ENCODE measurements at regions not wholly inside any gene's neighbourhood (a gene's known extent, or its start where the extent isn't known, plus 50 kb on each side); places are given as distances from the start of the nearest gene placed in this dataset.
"Not testable (repeated sequence)": the region's sequence is repeated elsewhere in the genome, so short reads cannot be mapped to it uniquely, and the experiment has no call there.

- Histone ChIP-seq H4K20me1 (ENCODE audit: insufficient read depth) (no peaks in the 10 kb centered on the region), H3K79me2 (ENCODE audit: low read depth) (no peaks in the 10 kb centered on the region), H3K27ac (no peak overlapping the region), H3K4me1 (replicated peaks; ENCODE audit: insufficient read depth) (no peaks in the 10 kb centered on the region), H3K36me3 (ENCODE audit: low read depth) (no peaks in the 10 kb centered on the region), H3K9me3 (ENCODE audit: insufficient read depth, low read depth) (no peaks in the 10 kb centered on the region), H3K4me3 (no peak overlapping the region), H2AFZ (no peak overlapping the region), H3F3A (ENCODE audit: insufficient read depth, low read depth) (no peaks in the 10 kb centered on the region), H3K27me3 (ENCODE audit: insufficient read depth, low read depth) (no peaks in the 10 kb centered on the region), H3K4me2 (no peak overlapping the region), H3K9me2 (ENCODE audit: insufficient read depth) (no peaks in the 10 kb centered on the region)
- POLR2A ChIA-PET (ENCODE audit: unreplicated experiment): no interaction called here
- BruUV-seq (replicated peaks): no TSS peak
- CTCF ChIA-PET: no interaction called here
- intact Hi-C loops (cut with micrococcal nuclease; ENCODE audit: unreplicated experiment): no loop called here
- no peak for TF ChIP-seq CTCF (conservative IDR thresholded peaks at IDR 0.05)
- no peak for TF ChIP-seq EZH2 (IDR thresholded peaks at IDR 0.05; ENCODE audit: low read depth)
- no peak for DNase-seq
These were observed 86.9 kb upstream of the PRSS3 start for GRCh38 chr9:33708441-33708840.

- Histone ChIP-seq H3K36me3 (ENCODE audit: low read depth) (no peaks in the 10 kb centered on the region), H3K9me3 (ENCODE audit: insufficient read depth, low read depth) (no peaks in the 10 kb centered on the region), H3K79me2 (ENCODE audit: low read depth) (no peaks in the 10 kb centered on the region), H3K4me1 (replicated peaks; ENCODE audit: insufficient read depth) (no peaks in the 10 kb centered on the region), H3K4me2 (no peak overlapping the region), H3K27me3 (ENCODE audit: insufficient read depth, low read depth) (no peaks in the 10 kb centered on the region), H3K4me3 (no peak overlapping the region), H2AFZ (no peak overlapping the region), H3K27ac (no peak overlapping the region), H3F3A (ENCODE audit: insufficient read depth, low read depth) (no peaks in the 10 kb centered on the region), H4K20me1 (ENCODE audit: insufficient read depth) (no peaks in the 10 kb centered on the region), H3K9me2 (ENCODE audit: insufficient read depth) (no peaks in the 10 kb centered on the region)
- TF ChIP-seq CTCF (conservative IDR thresholded peaks at IDR 0.05) (no peak), EZH2 (IDR thresholded peaks at IDR 0.05; ENCODE audit: low read depth) (no peak)
- DNase-seq: no peak
- POLR2A ChIA-PET (ENCODE audit: unreplicated experiment): interaction anchor here (0.7 kb wide), 1 partner anchor 1159 kb away, joined by 3 read pairs; no protein-coding TSS in a partner anchor
- BruUV-seq (replicated peaks): no TSS peak
- intact Hi-C loops (cut with micrococcal nuclease; ENCODE audit: unreplicated experiment): no loop called here
- CTCF ChIA-PET: no interaction called here
These were observed 86.1 kb upstream of the PRSS3 start for GRCh38 chr9:33709269-33709668.

GRCh38 chr9:33711418-33711817, 83.9 kb upstream of the PRSS3 start:
- BruUV-seq (replicated peaks): not testable (repeated sequence)

GRCh38 chr9:33714989-33715388, 80.4 kb upstream of the PRSS3 start:
- Histone ChIP-seq H3K9me2 (ENCODE audit: insufficient read depth) (no peaks in the 10 kb centered on the region), H3K36me3 (ENCODE audit: low read depth) (no peaks in the 10 kb centered on the region), H4K20me1 (ENCODE audit: insufficient read depth) (no peaks in the 10 kb centered on the region), H3K27me3 (ENCODE audit: insufficient read depth, low read depth) (no peaks in the 10 kb centered on the region), H3K4me1 (replicated peaks; ENCODE audit: insufficient read depth) (no peaks in the 10 kb centered on the region), H3K79me2 (ENCODE audit: low read depth) (no peaks in the 10 kb centered on the region), H3K4me3 (no peak overlapping the region), H3K9me3 (ENCODE audit: insufficient read depth, low read depth) (no peaks in the 10 kb centered on the region), H2AFZ (no peak overlapping the region), H3K4me2 (no peak overlapping the region), H3F3A (ENCODE audit: insufficient read depth, low read depth) (no peaks in the 10 kb centered on the region), H3K27ac (no peak overlapping the region)
- intact Hi-C loops (cut with micrococcal nuclease; ENCODE audit: unreplicated experiment): no loop called here
- no peak for DNase-seq
- no peak for TF ChIP-seq CTCF (conservative IDR thresholded peaks at IDR 0.05)
- TF ChIP-seq EZH2 (IDR thresholded peaks at IDR 0.05; ENCODE audit: low read depth): no peak
- POLR2A ChIA-PET (ENCODE audit: unreplicated experiment): no interaction called here
- no TSS peak for BruUV-seq (replicated peaks)
- CTCF ChIA-PET: no interaction called here

More at GRCh38 chr9:33711418-33711817, 83.9 kb upstream of the PRSS3 start:
- H3F3A ChIP-seq (ENCODE audit: insufficient read depth, low read depth); H3K4me2 ChIP-seq; POLR2A ChIA-PET (ENCODE audit: unreplicated experiment); H3K4me1 ChIP-seq (replicated peaks; ENCODE audit: insufficient read depth); H3K9me2 ChIP-seq (ENCODE audit: insufficient read depth); H3K79me2 ChIP-seq (ENCODE audit: low read depth); H2AFZ ChIP-seq; intact Hi-C loops (cut with micrococcal nuclease; ENCODE audit: unreplicated experiment); H3K27me3 ChIP-seq (ENCODE audit: insufficient read depth, low read depth); DNase-seq; H3K36me3 ChIP-seq (ENCODE audit: low read depth); H3K4me3 ChIP-seq; H4K20me1 ChIP-seq (ENCODE audit: insufficient read depth); H3K9me3 ChIP-seq (ENCODE audit: insufficient read depth, low read depth); H3K27ac ChIP-seq; CTCF ChIA-PET: not testable (repeated sequence)
